ENCODE measurements at regions not wholly inside any gene's neighbourhood (a gene's known extent, or its start where the extent isn't known, plus 50 kb on each side); places are given as distances from the start of the nearest gene placed in this dataset.
"Not testable (repeated sequence)": the region's sequence is repeated elsewhere in the genome, so short reads cannot be mapped to it uniquely, and the experiment has no call there.

DNA sequence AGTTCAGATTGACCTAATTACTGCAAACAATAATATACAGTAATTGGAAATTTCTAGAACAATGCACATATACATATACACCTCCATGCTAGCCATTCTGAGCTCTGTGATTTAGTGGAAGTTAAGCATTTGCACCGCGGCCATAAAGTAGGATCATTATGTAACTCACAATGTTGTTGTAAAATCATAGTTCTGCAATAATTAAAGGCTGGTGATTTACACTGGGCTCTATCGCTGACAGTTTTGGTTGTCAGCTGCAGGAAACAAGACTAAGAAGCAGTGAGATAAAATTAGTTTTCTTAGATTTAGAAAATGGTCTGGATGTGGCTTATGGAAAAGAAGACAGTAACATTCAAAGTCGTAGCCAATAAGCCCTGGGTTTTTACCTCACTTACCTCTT is 776.3 kb downstream of the TMEM121 start:
- DNase-seq = no peak

DNA sequence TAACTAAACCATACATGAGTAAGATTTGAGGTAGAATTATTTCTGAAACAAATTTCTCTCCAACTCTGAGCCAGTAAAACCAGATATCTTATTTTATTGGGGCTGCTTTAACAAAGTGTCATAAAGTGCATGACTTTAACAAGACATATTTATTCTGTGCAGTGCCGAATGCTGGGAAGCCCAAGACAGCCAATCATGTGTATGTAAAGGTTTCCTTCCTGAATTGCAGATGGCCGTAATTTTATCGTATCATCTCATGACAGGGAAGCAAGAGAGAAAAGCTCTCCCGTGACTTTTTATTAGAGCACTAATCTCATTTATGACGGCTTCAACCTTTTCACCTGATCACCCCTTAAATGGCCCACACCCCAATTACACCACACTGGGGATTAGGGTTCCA is 777.9 kb downstream of the TMEM121 start:
- no peak for DNase-seq

DNA sequence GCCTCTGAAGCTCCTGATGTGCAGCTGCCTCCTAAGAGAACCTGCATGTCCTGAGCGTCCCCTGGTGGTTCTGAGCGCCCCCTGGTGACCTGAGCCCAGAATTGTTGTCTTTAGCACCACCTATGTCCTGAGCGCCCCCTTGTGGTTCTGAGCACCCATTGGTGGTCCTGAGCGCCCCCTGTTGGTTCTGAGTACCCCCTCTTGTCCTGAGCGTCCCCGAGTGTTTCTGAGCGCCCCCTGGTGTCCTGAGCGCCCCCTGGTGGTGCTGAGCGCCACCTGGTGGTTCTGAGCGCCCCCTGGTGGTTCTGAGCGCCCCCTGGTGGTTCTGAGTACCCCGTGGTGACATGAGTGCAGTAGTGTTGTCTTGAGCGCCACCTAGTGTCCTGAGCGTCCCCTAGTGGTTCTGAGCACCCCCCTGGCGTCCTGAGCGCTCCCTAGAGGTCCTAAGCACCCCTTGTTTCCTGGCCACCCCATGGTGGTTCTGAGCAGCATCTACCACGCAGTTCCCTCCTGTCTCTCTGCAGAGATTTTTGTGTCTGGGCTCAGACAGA is 782.5 kb downstream of the TMEM121 start:
- peak; percentile 99 for DNase-seq

- no peak for DNase-seq
Observed at GRCh38 chr14:106309423-106309822, 783.0 kb downstream of the TMEM121 start.

DNA sequence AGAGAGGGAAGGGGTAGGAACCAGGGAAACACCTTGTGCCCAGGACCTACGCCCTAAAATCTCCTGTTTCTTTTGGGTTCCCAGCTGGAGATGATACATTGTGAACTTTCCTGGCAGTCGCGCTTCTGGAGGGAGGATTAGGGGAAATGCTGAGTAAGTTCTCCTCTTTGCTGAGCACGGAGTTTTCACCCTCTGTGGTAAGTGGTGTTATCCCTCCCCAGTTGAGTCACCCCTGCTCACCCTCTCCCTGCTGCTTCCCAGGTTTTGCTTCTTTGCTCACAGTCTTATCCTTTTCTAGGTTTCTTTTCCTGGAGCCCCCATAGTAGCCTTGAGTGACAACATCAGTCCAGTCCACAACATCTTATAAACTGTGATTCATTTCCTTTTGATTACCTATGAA is 789.1 kb downstream of the TMEM121 start:
- DNase-seq = no peak

GRCh38 chr14:106317593-106317992 is 791.2 kb downstream of the TMEM121 start:
- no peak for DNase-seq

- peak; percentile 69 for DNase-seq
Observed at GRCh38 chr14:106318700-106319099, 792.3 kb downstream of the TMEM121 start.

DNA sequence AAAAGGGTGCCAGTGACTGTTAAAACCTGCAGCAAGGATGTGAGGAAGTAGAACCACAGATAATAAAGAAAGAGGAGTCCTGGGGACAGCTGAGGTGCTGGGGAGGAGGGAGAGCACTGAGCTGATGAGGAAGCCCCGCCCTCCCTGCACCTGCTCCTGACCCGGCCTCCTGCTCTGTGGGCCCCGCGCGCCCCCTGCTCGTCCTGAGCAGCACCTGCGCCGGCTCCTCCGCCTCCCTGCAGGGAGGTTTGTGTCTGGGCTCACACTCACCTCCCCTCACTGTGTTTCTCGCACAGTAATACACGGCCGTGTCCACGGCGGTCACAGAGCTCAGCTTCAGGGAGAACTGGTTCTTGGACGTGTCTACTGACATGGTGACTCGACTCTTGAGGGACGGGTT is 797.6 kb downstream of the TMEM121 start:
- DNase-seq = not testable (repeated sequence)

DNA sequence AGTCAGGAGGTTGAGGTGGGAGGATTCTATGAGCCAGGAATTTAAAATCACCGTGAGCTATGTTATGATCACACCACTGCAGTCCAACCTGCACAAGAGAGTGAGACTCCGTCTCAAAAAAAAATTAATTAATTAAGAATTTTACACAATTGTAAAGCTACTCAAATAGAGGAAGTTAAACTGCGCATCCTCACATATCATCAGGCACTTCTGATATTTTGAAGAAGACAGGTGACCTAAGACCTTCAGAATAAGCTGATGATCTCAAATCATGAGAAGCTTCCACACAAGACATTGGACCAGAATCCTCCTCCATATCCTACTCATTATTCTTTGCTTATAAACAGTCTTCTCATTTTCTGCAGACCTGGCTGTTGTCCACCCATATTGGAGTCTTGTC is 800.9 kb downstream of the TMEM121 start:
- DNase-seq = no peak

DNA sequence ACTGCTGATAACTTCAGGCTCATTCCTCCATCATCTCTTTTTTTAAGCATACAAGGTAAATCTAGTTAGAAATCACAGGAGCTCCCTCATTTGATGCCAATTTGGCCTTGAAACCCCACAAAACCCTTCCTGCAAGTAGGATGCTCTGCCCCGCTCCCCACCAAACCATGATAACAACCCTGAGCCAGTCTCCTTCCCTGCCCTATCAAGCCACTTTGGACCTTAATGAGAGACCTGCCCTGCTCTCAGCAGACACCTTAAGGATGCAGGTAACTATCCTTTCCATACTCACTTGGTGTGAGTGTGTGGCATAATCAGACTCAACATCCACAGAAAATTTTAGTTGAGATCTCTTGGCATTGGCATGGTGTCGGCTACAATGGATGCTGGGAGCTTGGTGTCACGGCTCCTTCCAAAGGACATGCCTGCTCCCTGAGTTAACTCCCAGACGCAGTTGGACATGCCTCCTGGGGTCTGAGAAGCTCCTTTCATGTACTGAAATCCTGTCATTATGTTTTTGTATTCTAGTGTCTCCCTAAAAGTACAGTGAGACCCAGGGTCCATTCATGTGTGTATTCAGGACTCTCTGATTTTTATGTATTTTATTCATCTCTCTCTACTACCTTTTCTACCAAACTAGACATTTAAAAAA is 801.4 kb downstream of the TMEM121 start:
- not testable (repeated sequence) for DNase-seq

- DNase-seq = not testable (repeated sequence)
Observed at GRCh38 chr14:106329243-106329642, 802.9 kb downstream of the TMEM121 start.

GRCh38 chr14:106329987-106330774 is 803.8 kb downstream of the TMEM121 start:
- not testable (repeated sequence) for DNase-seq

- peak; percentile 85 for DNase-seq
Observed at GRCh38 chr14:106334428-106335109, 808.2 kb downstream of the TMEM121 start.

GRCh38 chr14:106335110-106335429 is 808.7 kb downstream of the TMEM121 start:
- DNase-seq = not testable (repeated sequence)

GRCh38 chr14:106338775-106339174 is 812.4 kb downstream of the TMEM121 start:
- DNase-seq = not testable (repeated sequence)

DNA sequence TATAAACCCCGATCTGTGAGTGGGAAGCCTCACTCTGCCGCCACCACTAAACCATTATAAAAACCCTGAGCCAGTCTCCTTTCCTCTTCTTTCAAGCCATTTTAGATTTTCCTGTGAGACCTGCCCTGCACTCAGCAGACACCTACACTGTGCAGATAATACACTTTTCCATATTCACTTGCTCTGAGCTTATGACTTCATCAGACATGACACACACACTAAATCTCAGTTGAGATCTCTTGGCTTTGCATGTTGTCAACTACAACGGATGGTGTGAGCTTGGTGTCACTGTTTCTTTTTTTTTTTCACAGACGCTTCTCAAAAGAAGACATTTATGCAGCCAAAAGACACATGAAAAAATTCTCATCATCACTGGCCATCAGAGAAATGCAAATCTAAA is 814.3 kb downstream of the TMEM121 start:
- DNase-seq = not testable (repeated sequence)

DNA sequence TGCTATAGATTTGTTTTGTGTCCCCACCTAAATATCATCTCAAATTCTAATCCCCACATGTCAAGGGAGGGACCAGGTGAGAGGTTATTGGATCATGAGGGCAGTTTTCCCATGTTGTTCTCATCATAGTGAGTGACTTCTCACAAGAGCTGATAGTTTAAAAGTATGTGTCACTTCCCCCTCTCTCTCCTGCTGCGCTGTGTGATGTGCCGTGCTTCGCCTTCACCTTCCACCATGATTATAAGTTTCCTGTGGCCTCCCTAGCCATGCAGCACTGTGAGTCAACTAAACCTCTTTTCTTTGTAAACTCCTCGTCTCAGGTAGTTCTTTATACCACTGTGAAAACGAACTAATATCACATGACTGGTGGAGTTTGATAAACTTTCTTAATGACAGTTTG is 814.8 kb downstream of the TMEM121 start:
- DNase-seq = not testable (repeated sequence)

- no peak for DNase-seq
Observed at GRCh38 chr14:106343626-106344025, 817.2 kb downstream of the TMEM121 start.

DNA sequence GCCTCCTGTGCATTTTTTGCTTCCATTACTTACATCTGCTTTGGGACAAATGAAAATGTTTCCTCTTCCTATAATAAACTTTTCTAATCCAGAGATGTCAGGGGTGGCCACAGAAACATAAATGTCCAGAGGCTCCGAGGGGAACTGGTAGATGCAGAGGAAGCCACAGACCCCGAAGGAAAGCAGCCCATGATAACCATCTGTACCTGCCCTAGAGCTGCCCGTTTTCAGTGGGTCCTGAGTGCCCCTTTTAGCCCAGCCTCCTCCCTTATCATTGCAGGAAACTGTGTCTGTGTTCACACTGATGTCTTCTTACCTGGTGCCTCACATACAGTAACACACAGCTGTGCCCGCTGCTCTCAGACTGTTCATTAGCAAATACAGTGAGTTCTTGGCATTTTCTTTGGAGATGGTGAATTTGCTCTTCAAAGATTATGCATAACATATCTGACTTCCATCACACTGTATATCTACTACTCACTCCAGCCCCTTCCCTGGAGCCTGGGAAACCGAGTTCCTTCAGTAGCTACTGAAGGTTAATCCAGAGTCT is 817.8 kb downstream of the TMEM121 start:
- not testable (repeated sequence) for DNase-seq

DNA sequence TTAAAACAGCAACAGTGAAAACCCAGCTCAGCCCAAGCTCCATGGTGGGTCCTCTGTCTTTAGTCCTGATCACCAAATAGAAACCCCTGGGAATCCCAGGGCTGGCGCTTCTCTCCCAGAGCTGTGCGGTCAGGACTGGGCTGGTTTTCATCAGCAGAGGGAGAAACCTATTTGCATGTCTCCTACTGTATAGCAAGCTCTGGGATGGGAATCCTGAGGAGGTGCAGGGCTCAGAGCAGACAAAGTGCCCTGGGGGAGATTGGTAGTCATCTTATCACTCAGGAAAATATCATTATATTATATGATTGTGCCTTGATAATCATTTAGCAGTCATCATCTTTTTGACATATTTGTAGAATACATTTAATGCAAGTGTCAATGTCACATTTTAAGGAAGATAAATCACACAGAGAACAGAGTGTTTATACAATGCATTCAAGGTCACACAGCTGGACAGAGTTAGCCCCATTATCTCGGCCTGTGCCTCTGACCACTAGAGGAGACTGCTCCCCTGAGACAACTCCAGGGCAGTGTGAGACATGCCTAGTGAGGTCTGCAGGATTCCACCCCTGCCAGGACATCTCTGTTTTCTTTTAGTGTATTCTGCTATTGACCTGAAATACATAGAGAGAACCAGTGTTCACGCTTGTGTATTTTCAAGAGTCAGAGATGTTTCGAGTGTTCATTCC is 818.6 kb downstream of the TMEM121 start:
- DNase-seq = not testable (repeated sequence)

GRCh38 chr14:106346084-106346483 is 819.7 kb downstream of the TMEM121 start:
- DNase-seq = no peak

DNA sequence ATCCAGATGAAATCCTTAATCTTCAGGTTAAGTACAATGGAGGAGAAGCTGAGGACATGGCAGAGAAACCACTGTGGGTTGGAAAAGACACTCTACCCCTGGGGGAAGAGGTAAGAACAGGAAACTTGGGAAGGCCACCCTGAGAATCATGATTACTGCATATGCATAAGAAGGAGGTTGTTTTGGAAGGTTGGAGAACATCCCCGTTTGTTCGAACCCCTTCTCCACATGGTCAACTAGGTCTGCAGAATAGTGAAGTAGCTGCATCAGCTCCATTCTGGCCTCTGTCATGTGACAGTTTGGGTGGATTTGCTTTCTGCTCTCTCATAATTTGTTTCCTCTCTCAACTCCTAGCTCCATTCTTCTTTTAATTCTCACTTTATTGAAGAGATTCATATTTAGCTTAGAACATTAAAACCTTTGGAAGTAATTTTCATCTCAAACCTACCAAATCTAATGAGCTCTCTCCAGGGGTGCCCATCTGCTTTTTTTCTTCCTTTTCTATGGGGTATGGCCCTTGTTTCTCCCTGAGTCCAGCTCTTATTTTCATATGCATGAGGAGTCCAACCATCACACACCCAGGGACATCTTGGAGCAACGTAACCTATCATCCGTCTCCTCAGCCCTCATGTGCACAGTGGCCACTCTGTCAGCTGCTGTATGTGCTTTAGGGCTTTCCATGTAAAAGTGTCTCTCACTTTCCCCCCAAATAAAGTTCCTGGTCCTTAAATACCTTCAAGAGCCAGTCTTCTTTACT is 820.3 kb downstream of the TMEM121 start:
- DNase-seq = no peak
